Hepatocyte (in vitro differentiated cells): ENCODE measurements at regions not wholly inside any gene's neighbourhood (a gene's known extent, or its start where the extent isn't known, plus 50 kb on each side); places are given as distances from the start of the nearest gene placed in this dataset.
"Not testable (repeated sequence)": the region's sequence is repeated elsewhere in the genome, so short reads cannot be mapped to it uniquely, and the experiment has no call there.

Experiments used
- DNase-seq: peaks from one replicate; pipeline ENCODE4 v3.0.0-alpha.2; 2016; ENCODE audit warnings: low spot score
- H2AFZ ChIP-seq: fragments of 200-600 bp; sonication (generic); 2 replicates; pipeline ENCODE4 v1.6.0; 2016; ENCODE audit warnings: antibody characterized with exemption, mild to moderate bottlenecking
- H3K27ac ChIP-seq: fragments of 200-600 bp; sonication (generic); 2 replicates; pipeline ENCODE4 v1.5.1; 2016; ENCODE audit warnings: mild to moderate bottlenecking
- H3K27me3 ChIP-seq: fragments of 200-600 bp; sonication (generic); 2 replicates; pipeline ENCODE4 v1.6.1; 2016
- H3K36me3 ChIP-seq: fragments of 200-600 bp; sonication (generic); replicated peaks from 2 replicates; pipeline ENCODE4 v1.5.1; 2016; ENCODE audit warnings: low read depth; ENCODE audit not compliant: insufficient read depth
- H3K4me1 ChIP-seq: fragments of 200-600 bp; sonication (generic); 2 replicates; pipeline ENCODE4 v1.5.1; 2016; ENCODE audit warnings: mild to moderate bottlenecking, moderate library complexity; ENCODE audit not compliant: insufficient read depth
- H3K4me2 ChIP-seq: fragments of 200-600 bp; sonication (generic); 2 replicates; pipeline ENCODE4 v1.6.0; 2016
- H3K4me3 ChIP-seq: fragments of 200-600 bp; sonication (generic); 2 replicates; pipeline ENCODE4 v1.5.1; 2016; ENCODE audit warnings: mild to moderate bottlenecking
- H3K79me2 ChIP-seq: fragments of 200-600 bp; sonication (generic); 2 replicates; pipeline ENCODE4 v1.6.0; 2017; ENCODE audit warnings: mild to moderate bottlenecking
- H3K9me2 ChIP-seq: fragments of 200-600 bp; sonication (generic); replicated peaks from 2 replicates; pipeline ENCODE4 v1.6.0; 2017; ENCODE audit warnings: mild to moderate bottlenecking; ENCODE audit not compliant: insufficient read depth
- H3K9me3 ChIP-seq: fragments of 200-600 bp; sonication (generic); 2 replicates; pipeline ENCODE4 v1.5.1; 2016; ENCODE audit warnings: low read depth, mild to moderate bottlenecking
- H4K20me1 ChIP-seq: fragments of 200-600 bp; sonication (generic); 2 replicates; pipeline ENCODE4 v1.6.0; 2016; ENCODE audit warnings: mild to moderate bottlenecking; ENCODE audit not compliant: insufficient read depth, poor library complexity, severe bottlenecking
- EZH2 ChIP-seq: fragments of 200-600 bp; sonication (generic); IDR thresholded peaks from 2 replicates; pipeline ENCODE4 v1.6.1; 2016; ENCODE audit warnings: antibody characterized with exemption, mild to moderate bottlenecking, borderline replicate concordance
- EZH2phosphoT487 ChIP-seq: fragments of 200-600 bp; sonication (generic); IDR thresholded peaks from one replicate; pipeline ENCODE4 v1.6.1; 2018; ENCODE audit warnings: antibody characterized with exemption, mild to moderate bottlenecking, low read depth, moderate library complexity; ENCODE audit not compliant: unreplicated experiment, severe bottlenecking
- WGBS: methylation state at CpG from one replicate; pipeline ENCODE4 v1.1.6; 2016; ENCODE audit warnings: low lambda C conversion rate; ENCODE audit errors: missing lambda C conversion rate; 5-methylcytosine and 5-hydroxymethylcytosine counted together
- TF ChIP-seq, protein P1 (sequence below): fragments of 200-600 bp; sonication (generic); IDR thresholded peaks from 2 replicates; pipeline ENCODE4 v1.5.1; 2016; ENCODE audit warnings: antibody characterized with exemption, mild to moderate bottlenecking; ENCODE audit not compliant: poor library complexity

GRCh38 chr4:79132826-79133225, 193.0 kb downstream of the NAA11 start:
- Histone ChIP-seq H3K4me2 (no peak overlapping the region), H3K9me2 (no peaks in the 10 kb centered on the region), H4K20me1 (no peaks in the 10 kb centered on the region), H3K4me1 (no peaks in the 10 kb centered on the region), H2AFZ (no peak overlapping the region), H3K4me3 (no peak overlapping the region), H3K27ac (no peak overlapping the region), H3K79me2 (no peaks in the 10 kb centered on the region), H3K9me3 (no peaks in the 10 kb centered on the region), H3K36me3 (no peaks in the 10 kb centered on the region), H3K27me3 (no peaks in the 10 kb centered on the region)
- TF ChIP-seq, protein P1, sequence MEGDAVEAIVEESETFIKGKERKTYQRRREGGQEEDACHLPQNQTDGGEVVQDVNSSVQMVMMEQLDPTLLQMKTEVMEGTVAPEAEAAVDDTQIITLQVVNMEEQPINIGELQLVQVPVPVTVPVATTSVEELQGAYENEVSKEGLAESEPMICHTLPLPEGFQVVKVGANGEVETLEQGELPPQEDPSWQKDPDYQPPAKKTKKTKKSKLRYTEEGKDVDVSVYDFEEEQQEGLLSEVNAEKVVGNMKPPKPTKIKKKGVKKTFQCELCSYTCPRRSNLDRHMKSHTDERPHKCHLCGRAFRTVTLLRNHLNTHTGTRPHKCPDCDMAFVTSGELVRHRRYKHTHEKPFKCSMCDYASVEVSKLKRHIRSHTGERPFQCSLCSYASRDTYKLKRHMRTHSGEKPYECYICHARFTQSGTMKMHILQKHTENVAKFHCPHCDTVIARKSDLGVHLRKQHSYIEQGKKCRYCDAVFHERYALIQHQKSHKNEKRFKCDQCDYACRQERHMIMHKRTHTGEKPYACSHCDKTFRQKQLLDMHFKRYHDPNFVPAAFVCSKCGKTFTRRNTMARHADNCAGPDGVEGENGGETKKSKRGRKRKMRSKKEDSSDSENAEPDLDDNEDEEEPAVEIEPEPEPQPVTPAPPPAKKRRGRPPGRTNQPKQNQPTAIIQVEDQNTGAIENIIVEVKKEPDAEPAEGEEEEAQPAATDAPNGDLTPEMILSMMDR = no peak
- no peak for TF ChIP-seq EZH2
- no peak for TF ChIP-seq EZH2phosphoT487
- WGBS = 78% methylated on average over 1 of the region's 1 CpG
- DNase-seq = no peak

DNA sequence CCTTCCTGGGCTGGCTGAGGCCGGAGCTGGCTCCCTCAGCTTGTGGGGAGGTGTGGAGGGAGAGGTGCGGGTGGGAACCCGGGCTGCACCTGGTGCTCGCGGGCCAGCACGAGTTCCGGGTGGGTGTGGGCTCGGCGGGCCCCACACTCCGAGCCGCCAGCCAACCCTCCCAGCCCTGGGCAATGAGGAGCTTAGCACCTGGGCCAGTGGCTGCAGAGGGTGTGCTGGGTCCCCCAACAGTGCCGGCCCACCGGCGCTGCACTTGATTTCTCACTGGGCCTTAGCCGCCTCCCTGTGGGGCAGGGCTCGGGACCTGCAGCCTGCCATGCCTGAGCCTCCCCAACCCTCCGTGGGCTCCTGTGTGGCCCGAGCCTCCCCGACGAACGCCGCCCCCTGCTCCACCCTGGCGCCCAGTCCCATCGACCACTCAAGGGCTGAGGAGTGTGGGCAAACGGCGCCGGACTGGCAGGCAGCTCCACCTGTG, 182.7 kb upstream of the PAQR3 start:
- Histone ChIP-seq H4K20me1 (no peaks in the 10 kb centered on the region), H3K79me2 (no peaks in the 10 kb centered on the region), H3K36me3 (no peaks in the 10 kb centered on the region), H3K9me2 (no peaks in the 10 kb centered on the region), H3K27ac (no peak overlapping the region), H3K9me3 (peaks cover 9% of the 10 kb centered on the region), H2AFZ (no peak overlapping the region), H3K4me3 (no peak overlapping the region), H3K27me3 (no peaks in the 10 kb centered on the region), H3K4me1 (no peaks in the 10 kb centered on the region), H3K4me2 (no peak overlapping the region)
- TF ChIP-seq EZH2 (no peak), EZH2phosphoT487 (no peak)
- TF ChIP-seq, protein P1 = no peak
- no peak for DNase-seq
- 97% methylated on average over 21 of the region's 27 CpGs for WGBS

DNA sequence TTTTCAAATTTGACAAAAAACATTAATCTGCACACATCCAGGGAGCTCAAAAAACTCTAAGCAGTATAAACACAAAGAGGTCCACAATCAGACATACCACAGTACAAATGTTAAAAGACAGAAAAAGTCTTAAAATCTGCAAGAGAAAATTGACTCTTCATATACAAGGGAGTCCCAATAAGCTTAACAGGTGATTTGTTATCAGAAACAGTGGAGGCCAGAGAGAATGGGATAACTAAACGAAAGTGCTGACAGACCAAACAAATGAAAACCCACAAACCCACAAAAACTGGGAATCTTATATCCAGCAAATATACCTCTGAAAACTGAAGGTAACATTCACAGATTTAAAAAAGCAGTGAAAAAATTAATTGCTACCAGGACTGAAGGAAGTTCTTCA, 182.0 kb upstream of the PAQR3 start:
- Histone ChIP-seq H3K4me2 (no peak overlapping the region), H3K4me3 (no peak overlapping the region), H3K79me2 (no peaks in the 10 kb centered on the region), H3K9me3 (peaks cover 9% of the 10 kb centered on the region), H2AFZ (no peak overlapping the region), H3K27ac (no peak overlapping the region), H3K27me3 (no peaks in the 10 kb centered on the region), H3K36me3 (no peaks in the 10 kb centered on the region), H3K9me2 (no peaks in the 10 kb centered on the region), H4K20me1 (no peaks in the 10 kb centered on the region), H3K4me1 (no peaks in the 10 kb centered on the region)
- TF ChIP-seq EZH2 (no peak), EZH2phosphoT487 (no peak)
- TF ChIP-seq, protein P1 = no peak
- 90% methylated on average over 1 of the region's 1 CpG for WGBS
- DNase-seq = no peak

- not testable (repeated sequence) for H3K4me3 ChIP-seq, H3K9me2 ChIP-seq, DNase-seq, H3K27me3 ChIP-seq, H3K9me3 ChIP-seq, H3K4me1 ChIP-seq, H3K27ac ChIP-seq, H3K4me2 ChIP-seq, H3K36me3 ChIP-seq, H2AFZ ChIP-seq, H3K79me2 ChIP-seq, H4K20me1 ChIP-seq
- WGBS = 87% methylated on average over 4 of the region's 4 CpGs
These were observed 177.8 kb upstream of the PAQR3 start for GRCh38 chr4:79117051-79117450.
